NCI-H82 treated with DMSO at 0.1 percent for 48 hours (cell line): ENCODE measurements at regions not wholly inside any gene's neighbourhood (a gene's known extent, or its start where the extent isn't known, plus 50 kb on each side); places are given as distances from the start of the nearest gene placed in this dataset.
"Not testable (repeated sequence)": the region's sequence is repeated elsewhere in the genome, so short reads cannot be mapped to it uniquely, and the experiment has no call there.

Source experiments
- DNase-seq: peaks from one replicate; lab custom pipeline; 2025; ENCODE audit not compliant: unreplicated experiment; lab: John Stamatoyannopoulos, UW

- DNase-seq, result no peak
These were observed 242.3 kb upstream of the NOL4 start for GRCh38 chr18:34467058-34467457.

GRCh38 chr18:34480162-34480700 lies 229.9 kb upstream of the DTNA start:
- no peak for DNase-seq

GRCh38 chr18:34482204-34482603 lies 227.9 kb upstream of the DTNA start:
- no peak for DNase-seq

- no peak for DNase-seq
These were observed 226.9 kb upstream of the DTNA start for GRCh38 chr18:34483198-34483597.

GRCh38 chr18:34491719-34492118 lies 218.4 kb upstream of the DTNA start:
- no peak for DNase-seq

- no peak for DNase-seq
These were observed 217.4 kb upstream of the DTNA start for GRCh38 chr18:34492652-34493051.

- DNase-seq, result peak; percentile 35
These were observed 217.0 kb upstream of the DTNA start for GRCh38 chr18:34493099-34493544.

GRCh38 chr18:34493566-34494358 lies 216.3 kb upstream of the DTNA start:
- DNase-seq, result no peak

GRCh38 chr18:34494359-34494696 lies 215.8 kb upstream of the DTNA start:
- no peak for DNase-seq

- no peak for DNase-seq
These were observed 214.6 kb upstream of the DTNA start for GRCh38 chr18:34495506-34495905.

- no peak for DNase-seq
These were observed 208.5 kb upstream of the DTNA start for GRCh38 chr18:34501553-34501952.

GRCh38 chr18:34506198-34506597 lies 203.9 kb upstream of the DTNA start:
- DNase-seq, result no peak

- DNase-seq, result no peak
These were observed 200.9 kb upstream of the DTNA start for GRCh38 chr18:34509163-34509562.

- DNase-seq, result no peak
These were observed 200.1 kb upstream of the DTNA start for GRCh38 chr18:34509879-34510586.

- no peak for DNase-seq
These were observed 199.2 kb upstream of the DTNA start for GRCh38 chr18:34510926-34511325.

GRCh38 chr18:34511435-34511834 lies 198.7 kb upstream of the DTNA start:
- no peak for DNase-seq

- no peak for DNase-seq
These were observed 198.2 kb upstream of the DTNA start for GRCh38 chr18:34511879-34512278.

- DNase-seq, result no peak
These were observed 195.9 kb upstream of the DTNA start for GRCh38 chr18:34514238-34514637.

- DNase-seq, result no peak
These were observed 195.1 kb upstream of the DTNA start for GRCh38 chr18:34514957-34515356.

- not testable (repeated sequence) for DNase-seq
These were observed 193.7 kb upstream of the DTNA start for GRCh38 chr18:34516355-34516754.

GRCh38 chr18:34516996-34517395 lies 193.1 kb upstream of the DTNA start:
- DNase-seq, result not testable (repeated sequence)

- DNase-seq, result no peak
These were observed 189.1 kb upstream of the DTNA start for GRCh38 chr18:34521040-34521439.
